NCI-H69 (cell line): ENCODE measurements at regions not wholly inside any gene's neighbourhood (a gene's known extent, or its start where the extent isn't known, plus 50 kb on each side); places are given as distances from the start of the nearest gene placed in this dataset.
"Not testable (repeated sequence)": the region's sequence is repeated elsewhere in the genome, so short reads cannot be mapped to it uniquely, and the experiment has no call there.

Source experiments
- DNase-seq: peaks from one replicate; lab custom pipeline; 2025; lab: John Stamatoyannopoulos, UW

- no peak for DNase-seq
Measured at GRCh38 chr16:17984810-17985209, 351.7 kb downstream of the NPIPA8 start.

- no peak for DNase-seq
Measured at GRCh38 chr16:17983847-17984639, 352.5 kb downstream of the NPIPA8 start.

- DNase-seq, result no peak
Measured at GRCh38 chr16:17983114-17983513, 353.4 kb downstream of the NPIPA8 start.

DNA sequence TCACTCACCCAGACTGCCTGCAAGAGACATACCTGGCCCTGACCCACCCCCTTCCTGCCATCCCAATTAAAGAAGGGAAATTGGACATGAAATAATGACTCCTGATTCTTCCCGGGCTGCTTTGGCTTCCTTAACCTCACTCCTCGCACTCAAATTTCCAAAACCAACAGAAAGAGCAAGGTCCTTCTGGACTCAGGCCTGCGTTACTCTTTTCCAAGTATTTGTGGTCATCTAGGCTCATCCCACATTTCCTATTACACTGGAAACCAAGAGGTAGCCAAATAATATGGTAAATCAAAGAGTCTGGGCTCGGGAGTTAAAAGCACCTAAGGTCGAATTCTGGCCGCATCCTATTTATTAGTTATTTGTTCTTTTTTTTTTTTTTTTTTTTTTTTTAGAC lies 359.3 kb downstream of the NPIPA8 start:
- DNase-seq, result no peak

- DNase-seq, result peak; percentile 41
Measured at GRCh38 chr16:17972460-17972943, 364.0 kb downstream of the NPIPA8 start.

GRCh38 chr16:17970816-17971331 lies 365.7 kb downstream of the NPIPA8 start:
- DNase-seq, result peak; percentile 17

DNA sequence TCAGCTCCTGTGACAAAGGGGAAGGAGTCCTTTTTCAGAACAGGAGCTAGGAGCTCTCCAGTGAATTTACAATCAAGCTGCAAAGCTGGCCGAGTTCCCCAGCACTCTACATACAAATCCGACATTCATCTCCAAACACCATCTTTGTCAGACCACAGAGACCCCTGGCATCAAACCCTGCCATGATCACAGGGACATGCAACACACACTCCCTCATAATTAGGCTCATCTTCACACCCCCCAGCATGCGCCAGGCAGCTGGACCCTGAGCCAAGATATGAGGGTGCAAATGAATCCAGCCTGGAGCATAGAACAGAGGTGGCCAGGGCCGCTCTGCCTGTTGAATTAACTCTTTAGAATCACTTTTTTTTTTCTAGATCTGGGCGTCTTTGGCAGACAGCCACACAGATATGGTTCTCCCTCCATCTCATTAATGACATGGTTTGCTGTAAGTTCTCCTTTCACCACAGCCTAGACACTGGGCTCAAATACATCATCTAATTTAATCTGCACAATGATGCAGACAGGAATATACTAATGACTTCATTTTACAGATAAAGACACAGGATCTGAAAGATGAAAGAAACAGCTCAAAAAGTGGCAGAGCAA lies 366.3 kb downstream of the NPIPA8 start:
- DNase-seq, result no peak

DNA sequence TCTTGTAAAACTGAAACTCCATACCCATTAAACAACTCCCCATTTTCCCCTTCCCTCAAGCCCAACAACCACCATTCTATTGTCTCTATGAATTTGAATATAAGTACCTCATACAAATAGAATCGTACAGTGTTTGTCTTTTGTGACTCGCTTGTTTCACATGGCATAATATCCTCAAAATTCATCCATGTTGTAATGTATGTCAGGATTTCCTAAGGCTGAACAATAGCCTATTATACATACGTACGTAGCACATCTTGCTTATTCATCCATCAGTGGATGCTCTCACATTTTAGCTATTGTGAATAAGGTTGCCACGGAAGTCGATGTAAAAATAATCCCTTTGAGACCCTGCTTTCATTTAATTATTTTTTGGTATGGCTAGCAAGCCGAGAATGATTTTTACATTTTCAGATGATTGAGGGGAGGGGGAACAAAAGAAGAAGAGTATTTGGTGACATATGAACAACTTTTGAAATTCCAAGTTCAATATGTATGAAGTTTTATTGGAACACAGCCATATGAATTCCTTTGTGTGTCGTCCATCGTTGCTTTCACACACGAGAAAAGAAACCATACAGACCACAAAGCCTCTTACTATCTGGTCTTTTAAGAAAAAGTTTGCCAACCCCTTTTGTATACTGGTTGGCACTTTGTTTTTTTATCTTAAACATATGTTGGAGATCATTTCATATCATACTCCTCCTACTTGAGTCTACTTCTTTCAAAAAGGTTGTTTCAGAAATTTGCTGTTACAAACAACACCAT lies 371.2 kb downstream of the NPIPA8 start:
- no peak for DNase-seq

- DNase-seq, result no peak
Measured at GRCh38 chr16:17964196-17964595, 372.3 kb downstream of the NPIPA8 start.

DNA sequence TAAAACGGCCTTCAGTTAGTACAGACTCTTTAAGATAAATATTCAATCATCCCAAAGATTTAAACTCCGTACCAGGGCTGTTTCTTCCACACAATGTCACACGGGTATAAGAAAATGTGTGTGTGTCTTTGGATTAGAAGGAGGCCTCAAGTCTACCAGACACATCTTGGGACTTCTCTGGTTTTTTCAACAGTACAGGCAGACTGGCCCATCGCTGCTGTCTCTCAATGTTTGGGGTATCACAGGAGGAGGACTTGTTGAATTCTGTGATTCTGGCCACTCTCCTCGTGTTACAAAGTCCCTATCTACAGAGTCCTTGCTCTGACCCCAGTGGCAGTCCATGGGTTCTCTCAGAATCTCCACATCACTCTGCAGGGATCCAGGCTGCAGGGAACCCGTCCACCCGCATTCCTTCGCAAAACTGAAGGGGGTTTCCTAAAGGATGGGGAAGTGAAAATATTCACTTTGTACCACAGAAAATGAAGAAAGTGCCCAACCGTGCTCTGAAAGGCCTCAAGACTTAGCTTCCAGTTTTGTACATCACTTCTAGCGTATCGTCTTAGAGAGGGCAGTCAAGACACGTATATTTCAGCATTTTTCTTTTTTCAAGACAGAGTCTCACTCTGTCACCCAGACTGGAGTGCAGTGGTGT lies 373.2 kb downstream of the NPIPA8 start:
- DNase-seq, result no peak

GRCh38 chr16:17962726-17963125 lies 373.8 kb downstream of the NPIPA8 start:
- DNase-seq, result no peak

DNA sequence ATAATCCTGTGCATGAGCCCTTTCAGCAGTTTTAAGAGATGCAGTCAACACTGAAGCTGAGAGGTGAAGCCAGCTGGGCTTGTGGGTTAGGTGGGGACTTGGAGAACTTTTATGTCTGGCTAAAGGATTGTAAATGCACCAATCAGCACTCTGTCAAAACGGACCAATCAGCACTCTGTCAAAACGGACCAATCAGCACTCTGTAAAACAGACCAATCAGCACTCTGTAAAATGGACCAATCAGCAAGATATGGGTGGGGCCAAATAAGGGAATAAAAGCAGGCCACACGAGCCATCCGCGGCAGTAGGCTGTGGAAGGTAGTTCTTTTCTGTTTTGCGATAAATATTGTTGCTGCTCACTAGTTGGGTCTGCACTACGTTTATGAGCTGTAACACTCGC lies 374.7 kb downstream of the NPIPA8 start:
- not testable (repeated sequence) for DNase-seq

DNA sequence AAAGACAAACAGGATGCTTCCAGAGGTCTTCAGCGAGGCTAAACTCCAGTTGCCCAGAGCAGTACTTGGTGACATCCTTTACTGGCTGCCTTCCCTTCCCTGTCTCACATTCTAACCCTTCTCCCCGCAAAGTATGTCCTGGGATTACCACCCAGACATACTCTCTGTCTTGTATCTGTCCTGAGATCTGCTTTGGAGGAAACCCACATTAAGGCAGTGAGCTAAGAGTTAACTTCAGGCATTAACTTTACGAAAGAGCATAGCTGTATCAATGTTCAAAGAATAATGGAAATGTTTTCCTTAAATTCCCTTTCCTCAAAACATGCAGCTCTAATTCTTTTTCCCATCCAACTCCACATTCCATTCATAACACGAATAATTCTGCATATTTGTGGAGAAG lies 385.2 kb downstream of the NPIPA8 start:
- no peak for DNase-seq

- DNase-seq, result no peak
Measured at GRCh38 chr16:17949982-17950250, 386.6 kb downstream of the NPIPA8 start.

- DNase-seq, result no peak
Measured at GRCh38 chr16:17949141-17949981, 387.2 kb downstream of the NPIPA8 start.

DNA sequence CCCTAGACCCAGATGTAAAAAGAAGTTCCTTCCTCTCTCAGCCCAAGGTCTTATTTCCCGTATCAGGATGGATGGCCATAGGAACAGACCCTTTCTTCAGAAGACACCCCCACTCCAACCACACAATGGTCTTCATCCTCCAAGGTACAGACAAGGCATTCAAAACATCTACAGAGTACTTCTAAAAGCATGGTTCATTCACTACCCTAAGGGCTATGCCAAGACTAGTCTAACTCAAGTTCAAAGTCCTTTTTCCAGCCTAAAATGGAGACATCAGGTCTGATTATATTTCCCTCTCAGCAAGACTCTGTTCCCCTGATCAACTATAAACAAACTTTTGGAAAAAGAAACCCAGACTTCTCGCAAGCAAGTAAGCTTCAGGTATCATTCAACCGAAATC lies 388.9 kb downstream of the NPIPA8 start:
- no peak for DNase-seq

GRCh38 chr16:17947165-17947564 lies 389.4 kb downstream of the NPIPA8 start:
- DNase-seq, result no peak

GRCh38 chr16:17945080-17945601 lies 391.4 kb downstream of the NPIPA8 start:
- no peak for DNase-seq

DNA sequence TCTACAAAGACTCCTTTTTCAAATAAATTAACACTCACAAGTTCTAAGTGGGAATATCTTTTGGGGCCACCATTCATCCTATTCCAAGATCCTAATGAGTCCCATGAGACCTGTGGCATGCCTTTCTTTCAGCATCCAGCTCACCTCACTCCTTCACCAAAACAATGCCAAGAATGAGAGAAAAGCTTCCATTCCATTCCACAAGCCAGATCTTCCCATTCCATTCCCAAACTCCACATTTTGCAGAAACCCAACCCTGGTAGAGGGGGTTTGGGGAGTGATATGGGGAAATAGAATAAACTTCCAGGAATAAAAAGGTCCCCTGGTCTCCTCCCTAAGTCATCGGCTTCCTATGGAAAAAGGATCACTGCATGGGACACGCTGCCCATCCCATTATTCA lies 392.2 kb downstream of the NPIPA8 start:
- no peak for DNase-seq

GRCh38 chr16:17942067-17942466 lies 394.5 kb downstream of the NPIPA8 start:
- no peak for DNase-seq
